LNCaP clone FGC (cell line): ENCODE measurements at regions not wholly inside any gene's neighbourhood (a gene's known extent, or its start where the extent isn't known, plus 50 kb on each side); places are given as distances from the start of the nearest gene placed in this dataset.

Experiments
- DNase-seq: peaks from one replicate; pipeline ENCODE4 v3.0.0-alpha.2; 2011; ENCODE audit warnings: low read depth
- H3K4me3 ChIP-seq: 2 replicates; pipeline ENCODE4 v1.5.1; 2011; ENCODE audit warnings: mild to moderate bottlenecking, low read depth, low read length, control low read depth
- TF ChIP-seq, protein P1 (sequence below): IDR thresholded peaks from 2 replicates; pipeline ENCODE4 v1.5.1; 2012; ENCODE audit warnings: mild to moderate bottlenecking; ENCODE audit not compliant: control insufficient read depth, insufficient read depth; ENCODE audit errors: extremely low read depth

GRCh38 chr3:72223116-72223515 lies 438.2 kb upstream of the PROK2 start:
- TF ChIP-seq, protein P1, sequence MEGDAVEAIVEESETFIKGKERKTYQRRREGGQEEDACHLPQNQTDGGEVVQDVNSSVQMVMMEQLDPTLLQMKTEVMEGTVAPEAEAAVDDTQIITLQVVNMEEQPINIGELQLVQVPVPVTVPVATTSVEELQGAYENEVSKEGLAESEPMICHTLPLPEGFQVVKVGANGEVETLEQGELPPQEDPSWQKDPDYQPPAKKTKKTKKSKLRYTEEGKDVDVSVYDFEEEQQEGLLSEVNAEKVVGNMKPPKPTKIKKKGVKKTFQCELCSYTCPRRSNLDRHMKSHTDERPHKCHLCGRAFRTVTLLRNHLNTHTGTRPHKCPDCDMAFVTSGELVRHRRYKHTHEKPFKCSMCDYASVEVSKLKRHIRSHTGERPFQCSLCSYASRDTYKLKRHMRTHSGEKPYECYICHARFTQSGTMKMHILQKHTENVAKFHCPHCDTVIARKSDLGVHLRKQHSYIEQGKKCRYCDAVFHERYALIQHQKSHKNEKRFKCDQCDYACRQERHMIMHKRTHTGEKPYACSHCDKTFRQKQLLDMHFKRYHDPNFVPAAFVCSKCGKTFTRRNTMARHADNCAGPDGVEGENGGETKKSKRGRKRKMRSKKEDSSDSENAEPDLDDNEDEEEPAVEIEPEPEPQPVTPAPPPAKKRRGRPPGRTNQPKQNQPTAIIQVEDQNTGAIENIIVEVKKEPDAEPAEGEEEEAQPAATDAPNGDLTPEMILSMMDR: no peak
- no peak for DNase-seq
- no peak overlapping the region for H3K4me3 ChIP-seq

- TF ChIP-seq, protein P1: no peak
- H3K4me3 ChIP-seq: no peak overlapping the region
- no peak for DNase-seq
Observed at GRCh38 chr3:72222410-72222809, 437.5 kb upstream of the PROK2 start.

DNA sequence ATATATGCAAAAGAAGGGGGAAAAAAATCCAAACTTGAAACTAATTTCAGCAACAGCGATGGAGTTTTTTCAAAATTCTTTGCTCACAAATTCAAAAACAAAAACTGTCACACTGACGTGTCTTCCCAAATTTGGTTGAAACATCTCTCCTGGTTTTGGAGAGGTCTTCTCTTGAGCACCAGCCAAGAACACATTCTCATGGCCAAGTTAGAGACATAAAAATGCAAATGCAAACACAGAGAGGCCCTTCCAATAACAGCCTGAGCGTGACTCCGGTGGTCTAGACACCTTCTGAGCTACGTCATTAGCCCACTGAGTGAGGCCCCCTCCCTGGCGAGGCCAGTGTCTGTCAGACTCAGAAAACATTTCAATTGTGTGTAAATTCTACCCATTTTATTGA lies 436.0 kb upstream of the PROK2 start:
- TF ChIP-seq, protein P1: no peak
- DNase-seq: no peak
- no peak overlapping the region for H3K4me3 ChIP-seq

DNA sequence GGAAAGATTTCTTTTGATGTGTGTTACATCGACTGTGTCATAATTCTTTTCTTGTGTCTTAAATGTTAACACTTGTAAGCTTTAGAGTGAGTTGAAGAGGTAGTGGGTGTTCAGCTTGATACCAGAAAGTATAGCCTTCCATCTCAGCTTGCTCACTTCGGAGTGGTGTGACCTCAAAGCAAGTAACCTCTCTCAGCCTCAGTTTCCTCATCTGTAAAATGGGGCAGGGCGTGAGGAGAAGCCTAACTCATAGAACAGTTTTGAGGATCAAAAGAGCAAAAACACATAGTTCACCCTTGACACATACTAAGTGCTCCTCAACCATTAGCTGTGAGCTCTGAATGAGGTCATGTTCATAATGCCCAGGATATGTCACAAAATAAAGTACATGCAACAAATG lies 434.8 kb upstream of the PROK2 start:
- TF ChIP-seq, protein P1: no peak
- DNase-seq: no peak
- no peak overlapping the region for H3K4me3 ChIP-seq

DNA sequence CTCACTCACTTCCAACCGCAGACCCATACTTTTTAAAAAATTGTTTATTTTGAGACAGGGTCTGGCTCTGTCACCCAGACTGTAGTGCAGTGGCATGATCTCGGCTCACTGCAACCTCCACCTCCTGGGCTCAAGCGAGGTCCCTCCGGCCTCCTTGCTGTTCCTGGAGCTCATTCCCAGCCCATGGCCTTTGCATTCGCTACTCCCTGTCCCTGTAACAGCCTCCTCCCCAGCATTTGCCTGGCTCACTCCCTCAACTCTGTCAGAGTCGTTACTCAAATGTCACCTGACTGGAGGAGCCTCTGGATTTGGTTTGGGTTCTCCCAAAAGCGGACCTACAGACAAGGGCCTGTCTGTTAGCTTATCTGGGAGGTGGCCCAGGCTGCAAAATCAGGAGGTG lies 432.6 kb upstream of the PROK2 start:
- no peak for DNase-seq
- TF ChIP-seq, protein P1: no peak
- no peak overlapping the region for H3K4me3 ChIP-seq

GRCh38 chr3:72214066-72214951 lies 429.4 kb upstream of the PROK2 start:
- TF ChIP-seq, protein P1: no peak

More at GRCh38 chr3:72214066-72214951, 429.4 kb upstream of the PROK2 start:
- no peak for DNase-seq
- H3K4me3 ChIP-seq: no peak overlapping the region
